Omental fat pad (tissue), 3 donors: ENCODE measurements at regions not wholly inside any gene's neighbourhood (a gene's known extent, or its start where the extent isn't known, plus 50 kb on each side); places are given as distances from the start of the nearest gene placed in this dataset.
"Not testable (repeated sequence)": the region's sequence is repeated elsewhere in the genome, so short reads cannot be mapped to it uniquely, and the experiment has no call there.

Experiments used
- ATAC-seq: fragments of 150-250 bp; one replicate; pipeline ENCODE4 v1.9.1; 2016; ENCODE audit warnings: mild to moderate bottlenecking, moderate library complexity; ENCODE audit not compliant: low FRiP score
- DNase-seq: peaks from one replicate; pipeline ENCODE4 v3.0.0-alpha.2; 2019; ENCODE audit warnings: low spot score
- CTCF ChIP-seq, 3 donors: fragments of 450-650 bp; IDR thresholded peaks; one replicate each; pipeline ENCODE4 v1.5.1; 2016 to 2017; ENCODE audit warnings: antibody characterized with exemption in 3 of 3, mild to moderate bottlenecking in 3 of 3, moderate library complexity in 2 of 3

DNA sequence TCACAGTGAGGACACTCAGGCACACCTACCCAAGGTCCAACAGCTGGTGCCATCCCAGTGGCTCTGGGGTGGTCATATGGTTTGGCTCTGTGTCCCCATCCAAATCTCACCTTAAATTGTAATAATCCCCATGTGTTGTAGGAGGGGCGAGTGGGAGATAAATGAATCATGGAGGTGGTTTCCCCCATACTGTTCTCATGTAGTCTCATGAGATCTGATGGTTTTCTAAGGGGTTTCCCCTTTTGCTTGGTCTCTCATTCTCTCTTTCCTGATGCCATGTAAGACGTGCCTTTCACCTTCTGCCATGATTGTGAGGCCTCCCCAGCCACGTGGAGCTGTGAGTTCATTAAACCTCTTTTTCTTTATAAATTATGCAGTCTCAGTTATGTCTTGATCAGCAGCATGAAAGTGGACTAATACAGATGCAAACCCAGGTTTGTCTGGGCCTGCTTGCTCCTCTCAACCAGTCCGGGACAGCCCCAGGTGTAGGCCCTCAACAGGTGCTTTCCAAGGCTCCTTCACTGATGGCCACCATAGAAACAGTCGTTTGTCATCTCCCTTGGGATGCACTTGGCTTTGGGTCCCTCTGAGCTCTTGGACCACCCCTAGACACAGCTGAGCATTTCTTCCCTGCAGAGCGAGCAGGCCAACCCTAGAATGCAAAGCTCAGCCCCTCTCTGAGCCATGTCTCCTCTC is 101.3 kb upstream of the CTBP2 start:
- DNase-seq: no peak
- ATAC-seq: no peak

GRCh38 chr10:125260260-125260659 is 99.9 kb upstream of the CTBP2 start:
- no peak for ATAC-seq
- TF ChIP-seq CTCF (IDR thresholded peaks at IDR 0.05): no peak
- DNase-seq: no peak

More for the DNA sequence above, 101.3 kb upstream of the CTBP2 start:
- no peak for TF ChIP-seq CTCF (IDR thresholded peaks at IDR 0.05)

DNA sequence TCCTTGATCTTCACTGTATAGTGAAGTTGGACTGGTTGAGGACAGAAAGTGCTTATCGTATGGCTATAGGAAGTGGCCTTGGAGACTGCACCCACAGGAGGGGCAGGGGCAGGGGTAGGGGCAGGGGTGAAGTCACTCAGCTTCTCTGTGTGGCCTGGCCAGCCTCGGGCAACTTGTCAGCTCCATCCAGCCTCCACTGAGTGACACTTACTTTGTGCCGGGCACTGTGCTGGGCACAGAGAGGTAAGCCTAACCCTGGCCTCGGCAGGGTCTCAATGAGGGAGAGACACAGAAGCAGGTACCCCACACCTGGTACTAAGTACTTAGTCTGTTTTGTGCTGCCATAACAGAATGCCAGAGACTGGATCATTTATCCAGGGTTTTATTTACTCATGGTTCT is 99.3 kb upstream of the CTBP2 start:
- DNase-seq (no peak), ATAC-seq (no peak)
- TF ChIP-seq CTCF (IDR thresholded peaks at IDR 0.05): no peak

DNA sequence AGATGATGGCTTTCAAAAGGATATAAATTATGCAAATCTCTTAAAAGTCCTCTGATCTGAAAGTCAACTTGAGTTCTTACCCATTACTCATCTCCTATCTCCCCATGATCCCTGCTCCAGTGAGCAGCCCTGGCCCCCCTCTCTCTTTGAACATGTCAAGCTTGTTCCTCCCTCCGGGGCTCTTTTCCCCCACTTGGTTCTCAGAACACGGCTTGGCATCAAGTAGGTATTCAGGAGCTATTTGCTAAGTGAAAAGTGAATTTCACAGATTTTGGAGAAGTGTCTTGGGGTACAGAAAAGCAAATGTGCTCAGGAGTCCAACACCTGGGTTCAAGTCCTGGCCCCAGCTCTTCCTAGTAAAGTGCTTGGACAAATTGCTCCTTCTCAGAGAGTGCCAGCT is 98.3 kb upstream of the CTBP2 start:
- DNase-seq (no peak), ATAC-seq (no peak)
- TF ChIP-seq CTCF (IDR thresholded peaks at IDR 0.05): no peak

GRCh38 chr10:125257521-125258108 is 97.3 kb upstream of the CTBP2 start:
- TF ChIP-seq CTCF (IDR thresholded peaks at IDR 0.05): no peak
- ATAC-seq (no peak), DNase-seq (no peak)

- DNase-seq (no peak), ATAC-seq (no peak)
- TF ChIP-seq CTCF (IDR thresholded peaks at IDR 0.05): no peak
Measured at GRCh38 chr10:125256026-125256425, 95.7 kb upstream of the CTBP2 start.

- TF ChIP-seq CTCF (IDR thresholded peaks at IDR 0.05): no peak
- ATAC-seq: no peak
- DNase-seq: no peak
Measured at GRCh38 chr10:125252937-125253336, 92.6 kb upstream of the CTBP2 start.

- ATAC-seq, DNase-seq: not testable (repeated sequence)
Measured at GRCh38 chr10:125250834-125251233, 90.5 kb upstream of the CTBP2 start.
